ENCODE measurements at regions not wholly inside any gene's neighbourhood (a gene's known extent, or its start where the extent isn't known, plus 50 kb on each side); places are given as distances from the start of the nearest gene placed in this dataset.

DNA sequence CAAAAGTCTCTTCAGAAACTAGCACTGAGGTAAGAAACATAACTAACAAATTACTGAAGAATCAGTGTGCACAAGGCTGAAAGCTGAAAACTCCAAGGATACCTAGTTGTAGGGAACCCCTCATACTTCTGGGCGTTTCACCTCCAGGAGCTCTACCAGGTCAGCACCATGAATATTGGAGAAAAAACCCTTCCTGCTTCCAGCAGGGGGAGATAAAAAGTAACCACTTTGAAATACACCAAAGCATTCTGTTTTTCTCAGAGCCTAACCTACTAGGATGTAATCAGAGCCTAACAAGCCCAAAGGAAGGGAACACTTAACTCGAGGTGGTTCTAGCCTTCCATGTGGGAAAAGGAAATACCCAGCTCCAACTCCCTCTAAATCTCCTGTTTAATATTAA, 175.8 kb upstream of the MME start:
- peak in 1 of 3 experiments; percentile 26 for TF ChIP-seq CTCF (IDR thresholded peaks at IDR 0.05)
- TF ChIP-seq POLR2A (IDR thresholded peaks at IDR 0.05): no peak

All from testis (tissue), 2 donors.